Muscle layer of duodenum (tissue), 2 donors: ENCODE measurements at regions not wholly inside any gene's neighbourhood (a gene's known extent, or its start where the extent isn't known, plus 50 kb on each side); places are given as distances from the start of the nearest gene placed in this dataset.
"Not testable (repeated sequence)": the region's sequence is repeated elsewhere in the genome, so short reads cannot be mapped to it uniquely, and the experiment has no call there.

Source experiments
- H3K27ac ChIP-seq: one replicate; pipeline ENCODE4 v1.7.0; 2013; ENCODE audit warnings: mild to moderate bottlenecking, low read length
- H3K27me3 ChIP-seq: one replicate; pipeline ENCODE4 v1.7.0; 2013; ENCODE audit warnings: low read depth, mild to moderate bottlenecking, control low read depth, low read length
- H3K36me3 ChIP-seq, 2 donors: one replicate each; pipeline ENCODE4 v1.7.0; 2013; ENCODE audit warnings: low read length in 2 of 2, control low read depth in 1 of 2, mild to moderate bottlenecking in 1 of 2; ENCODE audit not compliant: insufficient read depth in 2 of 2, control insufficient read depth in 1 of 2
- H3K4me1 ChIP-seq, 2 donors: one replicate each; pipeline ENCODE4 v1.7.0; 2013; ENCODE audit warnings: low read length in 2 of 2, mild to moderate bottlenecking in 2 of 2, control low read depth in 1 of 2, moderate library complexity in 1 of 2; ENCODE audit not compliant: insufficient read depth in 2 of 2, control insufficient read depth in 1 of 2
- H3K4me3 ChIP-seq, 2 donors: one replicate each; pipeline ENCODE4 v1.7.0; 2013; ENCODE audit warnings: low read length in 2 of 2, low read depth in 1 of 2, mild to moderate bottlenecking in 1 of 2
- H3K9me3 ChIP-seq, 2 donors: one replicate each; pipeline ENCODE4 v1.7.0; 2013; ENCODE audit warnings: low read length in 2 of 2, control low read depth in 1 of 2, mild to moderate bottlenecking in 1 of 2; ENCODE audit not compliant: control insufficient read depth in 1 of 2
- donor health status: healthy.

DNA sequence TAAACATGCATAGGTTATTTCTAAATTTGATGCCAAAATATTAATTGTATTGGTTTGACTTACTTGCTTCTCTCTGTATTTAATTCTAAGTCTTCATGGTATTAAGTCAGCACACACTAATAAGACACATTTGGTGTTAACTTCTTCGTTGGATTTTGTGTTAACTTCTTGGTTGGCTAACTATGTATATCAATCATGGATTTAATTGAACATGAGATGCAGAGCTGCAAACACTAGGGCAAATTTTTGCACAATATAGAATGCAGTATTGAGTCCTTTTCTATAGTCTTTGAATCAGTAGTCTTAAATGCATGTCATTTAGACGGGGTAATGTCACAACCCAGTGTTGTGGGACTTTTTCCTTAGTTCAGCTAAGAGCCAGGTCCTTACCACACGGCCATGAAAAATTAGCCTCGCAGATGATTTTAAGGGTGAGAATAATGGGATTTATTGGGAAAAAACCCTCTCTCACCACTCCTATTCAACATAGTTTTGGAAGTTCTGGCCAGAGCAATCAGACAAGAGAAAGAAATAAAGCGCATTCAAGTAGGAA is 142.9 kb upstream of the TRIM24 start:
- Histone ChIP-seq H3K4me3 (no peak overlapping the region), H3K27me3 (no peaks in the 10 kb centered on the region), H3K36me3 (no peaks in the 10 kb centered on the region), H3K27ac (no peak overlapping the region), H3K4me1 (no peaks in the 10 kb centered on the region), H3K9me3 (peaks cover 0 to 3% of the 10 kb centered on the region in 2 donors)

DNA sequence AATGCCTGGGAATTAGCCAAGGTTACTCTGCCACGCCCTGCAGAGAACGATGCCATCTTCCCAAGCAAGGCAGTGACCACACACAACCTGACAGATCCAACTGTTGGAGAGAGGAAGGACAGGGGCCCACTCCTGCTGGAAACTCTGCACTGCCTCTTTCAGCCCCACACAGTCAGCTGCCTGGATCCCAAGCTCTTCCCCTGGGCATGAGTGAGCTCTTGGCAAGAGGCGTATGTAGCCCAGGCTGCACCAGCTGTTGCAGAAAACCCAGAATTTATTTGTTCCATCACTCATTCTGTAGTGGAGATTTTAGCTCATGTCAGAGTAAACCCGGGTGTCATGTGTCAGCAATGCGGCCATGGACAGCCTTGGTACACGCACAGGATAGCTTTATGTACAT is 135.1 kb upstream of the TRIM24 start:
- H3K4me1 ChIP-seq: no peaks in the 10 kb centered on the region
- no peak overlapping the region for H3K27ac ChIP-seq
- H3K9me3 ChIP-seq: peaks cover 4 to 13% of the 10 kb centered on the region in 2 donors
- H3K4me3 ChIP-seq: no peak overlapping the region
- H3K27me3 ChIP-seq: no peaks in the 10 kb centered on the region
- no peaks in the 10 kb centered on the region for H3K36me3 ChIP-seq

DNA sequence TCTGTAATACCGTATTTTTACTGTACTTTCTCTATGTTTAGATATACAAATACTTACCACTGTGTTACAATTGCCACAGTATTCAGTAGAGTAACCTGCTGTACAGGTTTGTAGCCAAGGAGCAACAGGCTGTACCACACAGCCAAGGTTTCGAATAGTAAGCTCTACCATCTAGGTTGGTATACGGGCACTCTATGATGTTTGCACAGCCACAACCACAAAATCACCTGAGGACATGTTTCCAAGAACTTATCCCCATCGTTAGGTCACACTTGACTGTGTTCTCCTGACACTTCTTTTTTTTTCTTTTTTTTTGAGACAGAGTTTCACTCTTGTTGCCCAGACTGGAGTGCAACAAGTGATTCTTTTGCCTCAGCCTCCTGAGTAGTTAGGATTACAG is 134.6 kb upstream of the TRIM24 start:
- no peaks in the 10 kb centered on the region for H3K4me1 ChIP-seq
- no peak overlapping the region for H3K27ac ChIP-seq
- H3K27me3 ChIP-seq: no peaks in the 10 kb centered on the region
- no peak overlapping the region for H3K4me3 ChIP-seq
- peaks cover 4 to 13% of the 10 kb centered on the region in 2 donors for H3K9me3 ChIP-seq
- H3K36me3 ChIP-seq: no peaks in the 10 kb centered on the region

- no peaks in the 10 kb centered on the region for H3K4me1 ChIP-seq
- no peaks in the 10 kb centered on the region for H3K36me3 ChIP-seq
- peaks cover 4 to 17% of the 10 kb centered on the region in 2 donors for H3K9me3 ChIP-seq
- H3K27me3 ChIP-seq: no peaks in the 10 kb centered on the region
- no peak overlapping the region for H3K27ac ChIP-seq
- no peak overlapping the region for H3K4me3 ChIP-seq
These were observed 131.8 kb upstream of the TRIM24 start for GRCh38 chr7:138328215-138328614.

DNA sequence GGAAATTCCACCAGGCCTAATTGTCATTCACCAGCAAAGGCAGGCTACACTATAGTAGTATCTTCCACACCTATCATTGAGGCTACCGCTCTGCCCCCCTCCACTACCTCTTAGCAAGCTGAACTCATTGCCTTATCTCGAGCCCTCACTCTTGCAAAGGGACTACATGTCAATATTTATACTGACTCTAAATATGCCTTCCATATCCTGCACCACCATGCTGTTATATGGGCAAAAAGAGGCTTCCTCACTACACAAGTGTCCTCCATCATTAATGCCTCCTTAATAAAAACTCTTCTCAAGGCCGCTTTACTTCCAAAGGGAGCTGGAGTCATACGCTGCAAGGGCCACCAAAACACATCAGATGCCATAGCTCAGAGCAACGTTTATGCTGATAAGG is 127.2 kb upstream of the TRIM24 start:
- peaks cover 0 to 32% of the 10 kb centered on the region in 2 donors for H3K9me3 ChIP-seq
- not testable (repeated sequence) for H3K36me3 ChIP-seq, H3K27me3 ChIP-seq, H3K4me1 ChIP-seq, H3K4me3 ChIP-seq, H3K27ac ChIP-seq

DNA sequence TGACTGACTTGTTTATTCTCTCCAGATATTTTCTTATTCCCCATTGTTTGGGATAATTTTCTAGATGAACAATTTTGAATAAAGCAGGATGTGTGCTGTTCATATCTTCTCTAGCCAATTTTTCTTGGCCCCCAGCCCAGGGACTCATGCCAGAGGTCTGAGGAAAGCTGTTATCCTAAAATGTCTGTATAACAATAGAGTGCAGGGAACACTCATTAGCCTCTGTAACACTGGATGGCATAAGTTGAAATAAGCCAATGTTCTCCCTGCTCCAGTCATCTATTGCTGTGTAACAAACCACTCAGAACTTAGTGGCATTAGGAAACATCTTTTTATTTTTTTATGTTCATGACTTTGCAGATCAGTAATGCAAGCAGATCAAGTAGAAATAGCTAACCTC is 121.7 kb upstream of the TRIM24 start:
- Histone ChIP-seq H3K27me3 (no peaks in the 10 kb centered on the region), H3K27ac (no peak overlapping the region), H3K4me1 (no peaks in the 10 kb centered on the region)

DNA sequence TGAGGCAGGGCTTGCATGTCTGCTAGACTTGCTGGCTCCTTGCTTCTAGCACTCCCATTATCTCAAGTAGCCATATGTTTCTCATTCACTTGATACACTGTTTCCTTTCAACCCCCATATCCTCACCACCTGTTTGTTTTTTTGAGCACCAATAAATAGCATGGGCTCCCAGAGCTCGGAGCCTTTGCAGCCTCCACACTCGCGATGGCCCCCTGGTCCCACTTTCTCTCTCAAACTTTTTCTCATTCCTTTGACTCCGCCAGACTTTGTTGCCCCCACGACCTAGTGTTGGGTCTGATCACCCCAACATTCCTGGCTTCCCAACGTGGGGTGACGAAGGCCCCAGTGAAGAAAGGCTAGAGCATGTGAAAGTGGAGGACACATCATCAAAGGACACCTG is 120.8 kb upstream of the TRIM24 start:
- H3K4me1 ChIP-seq, H3K36me3 ChIP-seq, H3K4me3 ChIP-seq, H3K27me3 ChIP-seq, H3K27ac ChIP-seq: not testable (repeated sequence)
- H3K9me3 ChIP-seq: peaks cover 0 to 20% of the 10 kb centered on the region in 2 donors

More for the DNA sequence above, 121.7 kb upstream of the TRIM24 start:
- H3K36me3 ChIP-seq: no peaks in the 10 kb centered on the region
- H3K4me3 ChIP-seq: no peak overlapping the region
- peaks cover 0 to 22% of the 10 kb centered on the region in 2 donors for H3K9me3 ChIP-seq

DNA sequence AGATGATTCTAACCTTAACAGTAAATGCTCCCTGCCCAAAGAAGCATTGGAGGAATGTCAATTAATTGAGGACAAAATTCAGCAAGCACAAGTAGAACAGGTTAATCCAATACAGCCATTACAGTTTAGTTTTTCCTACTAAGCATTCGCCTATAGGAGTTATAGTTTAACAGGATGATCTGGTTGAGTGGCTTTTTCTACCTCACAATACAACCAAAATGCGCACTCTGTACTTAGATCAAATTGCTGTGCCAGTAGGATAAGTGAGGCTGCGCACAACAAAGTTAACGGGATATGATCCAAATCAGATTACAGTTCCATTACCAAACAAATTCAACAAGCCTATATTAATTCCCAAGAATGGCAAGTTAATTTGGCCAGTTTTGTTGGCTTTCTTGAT is 117.1 kb upstream of the TRIM24 start:
- H3K27me3 ChIP-seq: no peaks in the 10 kb centered on the region
- H3K27ac ChIP-seq: no peak overlapping the region
- peaks cover 9 to 29% of the 10 kb centered on the region in 2 donors for H3K9me3 ChIP-seq
- H3K4me3 ChIP-seq: no peak overlapping the region
- H3K4me1 ChIP-seq: no peaks in the 10 kb centered on the region
- no peaks in the 10 kb centered on the region for H3K36me3 ChIP-seq

DNA sequence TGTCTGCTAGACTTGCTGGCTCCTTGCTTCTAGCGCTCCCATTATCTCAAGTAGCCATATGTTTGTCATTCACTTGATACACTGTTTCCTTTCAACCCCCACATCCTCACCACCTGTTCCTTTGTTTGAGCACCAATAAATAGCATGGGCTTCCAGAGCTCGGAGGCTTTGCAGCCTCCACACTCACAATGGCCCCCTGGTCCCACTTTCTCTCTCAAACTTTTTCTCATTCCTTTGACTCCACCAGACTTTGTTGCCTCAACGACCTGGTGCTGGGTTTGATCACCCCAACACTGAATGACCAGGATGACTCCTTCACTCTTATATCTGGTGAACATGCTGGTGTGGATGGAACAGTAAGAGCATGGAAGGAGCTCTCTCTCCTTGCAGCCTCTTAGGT is 114.5 kb upstream of the TRIM24 start:
- peak overlapping the region in 1 of 2 donors; percentile 5 for H3K4me3 ChIP-seq
- H3K27ac ChIP-seq: no peak overlapping the region
- no peaks in the 10 kb centered on the region for H3K4me1 ChIP-seq
- H3K9me3 ChIP-seq: peaks cover 9 to 23% of the 10 kb centered on the region in 2 donors
- H3K27me3 ChIP-seq: no peaks in the 10 kb centered on the region
- no peaks in the 10 kb centered on the region for H3K36me3 ChIP-seq

DNA sequence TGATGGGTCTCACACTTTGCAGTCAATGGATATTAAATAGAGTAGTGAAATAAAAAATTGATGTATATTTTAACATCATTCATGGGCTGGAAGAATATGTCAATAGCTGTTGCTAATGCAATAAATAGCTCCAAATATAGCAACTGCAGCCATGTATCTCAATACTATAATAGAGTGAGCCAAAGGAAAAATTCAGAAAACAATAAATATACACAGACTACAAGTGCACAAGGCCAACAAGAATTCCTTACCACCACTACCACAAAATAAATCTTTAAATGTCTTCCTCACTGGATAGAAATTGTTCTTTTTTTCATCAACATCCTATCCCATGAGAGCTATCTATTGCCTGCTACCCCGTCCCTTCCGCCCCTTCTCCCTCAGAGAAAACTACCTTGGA is 113.1 kb upstream of the TRIM24 start:
- Histone ChIP-seq H3K27me3 (no peaks in the 10 kb centered on the region), H3K27ac (no peak overlapping the region), H3K9me3 (peaks cover 9 to 28% of the 10 kb centered on the region in 2 donors), H3K4me1 (no peaks in the 10 kb centered on the region), H3K36me3 (no peaks in the 10 kb centered on the region), H3K4me3 (no peak overlapping the region)

- H3K4me3 ChIP-seq: no peak overlapping the region
- no peaks in the 10 kb centered on the region for H3K36me3 ChIP-seq
- no peaks in the 10 kb centered on the region for H3K27me3 ChIP-seq
- H3K4me1 ChIP-seq: no peaks in the 10 kb centered on the region
- no peak overlapping the region for H3K27ac ChIP-seq
- H3K9me3 ChIP-seq: peaks cover 9 to 24% of the 10 kb centered on the region in 2 donors
These were observed 110.0 kb upstream of the TRIM24 start for GRCh38 chr7:138349841-138350700.
